ENCODE measurements at regions not wholly inside any gene's neighbourhood (a gene's known extent, or its start where the extent isn't known, plus 50 kb on each side); places are given as distances from the start of the nearest gene placed in this dataset.

- DNase-seq, result no peak
Observed at GRCh38 chr16:49216593-49216992, 65.0 kb downstream of the CBLN1 start.

- no peak for DNase-seq
Observed at GRCh38 chr16:49213594-49213993, 68.0 kb downstream of the CBLN1 start.

GRCh38 chr16:49204191-49204590 is 77.4 kb downstream of the CBLN1 start:
- DNase-seq, result no peak

GRCh38 chr16:49203361-49203760 is 78.3 kb downstream of the CBLN1 start:
- no peak for DNase-seq

- DNase-seq, result no peak
Observed at GRCh38 chr16:49201118-49201517, 80.5 kb downstream of the CBLN1 start.

GRCh38 chr16:49200223-49200820 is 81.3 kb downstream of the CBLN1 start:
- DNase-seq, result no peak

GRCh38 chr16:49195237-49195548 is 86.4 kb downstream of the CBLN1 start:
- DNase-seq, result no peak

- DNase-seq, result no peak
Observed at GRCh38 chr16:49194537-49195236, 87.0 kb downstream of the CBLN1 start.

- DNase-seq, result no peak
Observed at GRCh38 chr16:49193596-49193995, 88.0 kb downstream of the CBLN1 start.

GRCh38 chr16:49189286-49189685 is 92.4 kb downstream of the CBLN1 start:
- DNase-seq, result no peak

- peak; percentile 3 for DNase-seq
Observed at GRCh38 chr16:49183911-49184310, 97.7 kb downstream of the CBLN1 start.

- no peak for DNase-seq
Observed at GRCh38 chr16:49181791-49182518, 99.7 kb downstream of the CBLN1 start.

- no peak for DNase-seq
Observed at GRCh38 chr16:49179714-49180330, 101.8 kb downstream of the CBLN1 start.

- DNase-seq, result no peak
Observed at GRCh38 chr16:49168126-49168525, 113.5 kb downstream of the CBLN1 start.

GRCh38 chr16:49165025-49165424 is 116.6 kb downstream of the CBLN1 start:
- no peak for DNase-seq

- no peak for DNase-seq
Observed at GRCh38 chr16:49161191-49161590, 120.4 kb downstream of the CBLN1 start.

- DNase-seq, result no peak
Observed at GRCh38 chr16:49158029-49158642, 123.5 kb downstream of the CBLN1 start.

GRCh38 chr16:49150341-49150740 is 131.3 kb downstream of the CBLN1 start:
- DNase-seq, result no peak

GRCh38 chr16:49148410-49148809 is 133.2 kb downstream of the CBLN1 start:
- no peak for DNase-seq

- no peak for DNase-seq
Observed at GRCh38 chr16:49140618-49141017, 141.0 kb downstream of the CBLN1 start.

GRCh38 chr16:49130397-49130796 is 151.2 kb downstream of the CBLN1 start:
- no peak for DNase-seq

- no peak for DNase-seq
Observed at GRCh38 chr16:49129935-49130334, 151.7 kb downstream of the CBLN1 start.

GRCh38 chr16:49128740-49129139 is 152.9 kb downstream of the CBLN1 start:
- no peak for DNase-seq

GRCh38 chr16:49127103-49127502 is 154.5 kb downstream of the CBLN1 start:
- no peak for DNase-seq

All from NK-92 treated with Interleukin-12 subunit alpha and Interleukin-12 subunit beta, amount 100 ng/mL, for 24 hours (cell line).